Osteoblast (primary cell): ENCODE measurements at regions not wholly inside any gene's neighbourhood (a gene's known extent, or its start where the extent isn't known, plus 50 kb on each side); places are given as distances from the start of the nearest gene placed in this dataset.
A peak's percentile ranks its signal among the peaks of the same experiment; 100 is the strongest.

Experiments
- DNase-seq: peaks from one replicate; pipeline ENCODE4 v3.0.0; 2011; ENCODE audit warnings: low spot score, mixed read lengths; ENCODE audit not compliant: insufficient read length; ENCODE audit errors: missing footprints
- H2AFZ ChIP-seq: 2 replicates; pipeline ENCODE4 v1.6.0; 2011; ENCODE audit warnings: mild to moderate bottlenecking, low read length
- H3K27ac ChIP-seq: 2 replicates; pipeline ENCODE4 v1.5.1; 2011; ENCODE audit warnings: mild to moderate bottlenecking, low read depth, low read length, moderate library complexity
- H3K27me3 ChIP-seq: 2 replicates; pipeline ENCODE4 v1.6.0; 2012; ENCODE audit warnings: mild to moderate bottlenecking, control low read depth, inconsistent platforms, low read length, moderate library complexity; ENCODE audit not compliant: insufficient read depth
- H3K36me3 ChIP-seq: 2 replicates; pipeline ENCODE4 v1.5.1; 2011; ENCODE audit warnings: mild to moderate bottlenecking, low read length, control low read depth, moderate library complexity; ENCODE audit not compliant: insufficient read depth
- H3K4me1 ChIP-seq: 2 replicates; pipeline ENCODE4 v1.5.1; 2011; ENCODE audit warnings: mild to moderate bottlenecking, low read length, control low read depth, moderate library complexity; ENCODE audit not compliant: insufficient read depth
- H3K4me2 ChIP-seq: 2 replicates; pipeline ENCODE4 v1.6.0; 2011; ENCODE audit warnings: mild to moderate bottlenecking, low read length; ENCODE audit not compliant: insufficient read depth
- H3K4me3 ChIP-seq: fragments of 200-600 bp; sonication (generic); 3 replicates; pipeline ENCODE4 v1.5.1; 2012; ENCODE audit warnings: mild to moderate bottlenecking, low read length, inconsistent platforms; ENCODE audit not compliant: insufficient read depth
- H3K79me2 ChIP-seq: 2 replicates; pipeline ENCODE4 v1.6.0; 2012; ENCODE audit warnings: mild to moderate bottlenecking, low read length, control low read depth, inconsistent platforms; ENCODE audit not compliant: insufficient read depth
- H3K9me3 ChIP-seq: 2 replicates; pipeline ENCODE4 v1.5.1; 2011; ENCODE audit warnings: low read depth, low read length, control low read depth
- H4K20me1 ChIP-seq: 2 replicates; pipeline ENCODE4 v1.6.0; 2012; ENCODE audit warnings: mild to moderate bottlenecking, low read length, control low read depth; ENCODE audit not compliant: insufficient read depth
- CTCF ChIP-seq: IDR thresholded peaks from 2 replicates; pipeline ENCODE4 v1.5.1; 2011; ENCODE audit warnings: mild to moderate bottlenecking, low read depth, low read length, moderate library complexity; ENCODE audit errors: extremely low read depth

GRCh38 chr5:86833868-86834267, 216.1 kb downstream of the COX7C start:
- no peaks in the 10 kb centered on the region for H4K20me1 ChIP-seq
- H3K4me1 ChIP-seq: no peaks in the 10 kb centered on the region
- no peaks in the 10 kb centered on the region for H3K36me3 ChIP-seq
- H3K4me2 ChIP-seq: no peak overlapping the region
- H3K27me3 ChIP-seq: no peaks in the 10 kb centered on the region
- no peak for TF ChIP-seq CTCF
- H3K4me3 ChIP-seq: no peak overlapping the region
- H3K9me3 ChIP-seq: no peaks in the 10 kb centered on the region
- no peak for DNase-seq
- no peak overlapping the region for H3K27ac ChIP-seq
- no peak overlapping the region for H2AFZ ChIP-seq
- H3K79me2 ChIP-seq: no peaks in the 10 kb centered on the region

GRCh38 chr5:86837610-86838009, 219.9 kb downstream of the COX7C start:
- H4K20me1 ChIP-seq: no peaks in the 10 kb centered on the region
- H3K9me3 ChIP-seq: no peaks in the 10 kb centered on the region
- H3K4me1 ChIP-seq: no peaks in the 10 kb centered on the region
- no peak overlapping the region for H3K4me3 ChIP-seq
- TF ChIP-seq CTCF: no peak
- H3K4me2 ChIP-seq: no peak overlapping the region
- no peak for DNase-seq
- no peak overlapping the region for H3K27ac ChIP-seq
- no peaks in the 10 kb centered on the region for H3K27me3 ChIP-seq
- H3K79me2 ChIP-seq: no peaks in the 10 kb centered on the region
- H3K36me3 ChIP-seq: no peaks in the 10 kb centered on the region
- no peak overlapping the region for H2AFZ ChIP-seq

GRCh38 chr5:86838083-86838482, 220.3 kb downstream of the COX7C start:
- Histone ChIP-seq H4K20me1 (no peaks in the 10 kb centered on the region), H3K79me2 (no peaks in the 10 kb centered on the region), H2AFZ (no peak overlapping the region), H3K4me2 (no peak overlapping the region), H3K36me3 (no peaks in the 10 kb centered on the region), H3K4me3 (no peak overlapping the region), H3K4me1 (no peaks in the 10 kb centered on the region), H3K27ac (no peak overlapping the region), H3K27me3 (no peaks in the 10 kb centered on the region), H3K9me3 (no peaks in the 10 kb centered on the region)
- no peak for DNase-seq
- TF ChIP-seq CTCF: no peak

GRCh38 chr5:86841000-86841644, 223.4 kb downstream of the COX7C start:
- no peak overlapping the region for H3K4me2 ChIP-seq
- no peak overlapping the region for H3K27ac ChIP-seq
- H2AFZ ChIP-seq: no peak overlapping the region

More at GRCh38 chr5:86841000-86841644, 223.4 kb downstream of the COX7C start:
- Histone ChIP-seq H3K9me3 (no peaks in the 10 kb centered on the region), H3K27me3 (no peaks in the 10 kb centered on the region), H4K20me1 (no peaks in the 10 kb centered on the region), H3K79me2 (no peaks in the 10 kb centered on the region), H3K4me1 (no peaks in the 10 kb centered on the region), H3K36me3 (no peaks in the 10 kb centered on the region), H3K4me3 (no peak overlapping the region)
- TF ChIP-seq CTCF: no peak
- peak; percentile 49 for DNase-seq
